ENCODE measurements at regions not wholly inside any gene's neighbourhood (a gene's known extent, or its start where the extent isn't known, plus 50 kb on each side); places are given as distances from the start of the nearest gene placed in this dataset.
A peak's percentile ranks its signal among the peaks of the same experiment; 100 is the strongest.

DNA sequence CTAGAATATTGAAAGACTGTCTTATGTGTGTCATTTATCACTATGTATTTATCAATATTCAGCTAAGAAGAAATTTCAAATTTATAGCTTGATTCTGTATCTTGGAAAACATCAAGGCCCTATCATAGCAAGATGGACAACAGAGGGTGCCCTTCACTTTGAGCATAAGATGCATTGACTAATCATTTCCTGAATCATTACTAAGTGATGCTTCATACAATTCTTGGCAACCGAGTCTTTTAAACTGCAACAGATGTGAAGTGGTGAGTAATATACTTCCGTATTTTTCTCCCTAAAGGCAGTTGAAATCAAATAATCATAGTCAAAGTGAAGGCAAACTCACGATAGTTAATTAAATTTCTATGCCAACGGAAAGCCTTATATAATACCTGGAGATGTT is 318.6 kb upstream of the RGMB start:
- DNase-seq (ENCODE audit: low spot score), result peak; percentile 64
- ChIA-PET POLR2A (ENCODE audit: low non-redundant PET) (no interaction called here), CTCF (no interaction called here)
- H3K4me1 ChIP-seq (ENCODE audit: insufficient read depth, low read length, poor library complexity, severe bottlenecking), result no peaks in the 10 kb centered on the region
- no peak overlapping the region for H3K27ac ChIP-seq (ENCODE audit: low read depth, low read length, poor library complexity, severe bottlenecking)
- H3K36me3 ChIP-seq (ENCODE audit: insufficient read depth, low read length, poor library complexity, severe bottlenecking), result no peaks in the 10 kb centered on the region
- no peak overlapping the region for H3K4me3 ChIP-seq (ENCODE audit: low read depth, low read length, poor library complexity, severe bottlenecking)
- TF ChIP-seq, protein P1, sequence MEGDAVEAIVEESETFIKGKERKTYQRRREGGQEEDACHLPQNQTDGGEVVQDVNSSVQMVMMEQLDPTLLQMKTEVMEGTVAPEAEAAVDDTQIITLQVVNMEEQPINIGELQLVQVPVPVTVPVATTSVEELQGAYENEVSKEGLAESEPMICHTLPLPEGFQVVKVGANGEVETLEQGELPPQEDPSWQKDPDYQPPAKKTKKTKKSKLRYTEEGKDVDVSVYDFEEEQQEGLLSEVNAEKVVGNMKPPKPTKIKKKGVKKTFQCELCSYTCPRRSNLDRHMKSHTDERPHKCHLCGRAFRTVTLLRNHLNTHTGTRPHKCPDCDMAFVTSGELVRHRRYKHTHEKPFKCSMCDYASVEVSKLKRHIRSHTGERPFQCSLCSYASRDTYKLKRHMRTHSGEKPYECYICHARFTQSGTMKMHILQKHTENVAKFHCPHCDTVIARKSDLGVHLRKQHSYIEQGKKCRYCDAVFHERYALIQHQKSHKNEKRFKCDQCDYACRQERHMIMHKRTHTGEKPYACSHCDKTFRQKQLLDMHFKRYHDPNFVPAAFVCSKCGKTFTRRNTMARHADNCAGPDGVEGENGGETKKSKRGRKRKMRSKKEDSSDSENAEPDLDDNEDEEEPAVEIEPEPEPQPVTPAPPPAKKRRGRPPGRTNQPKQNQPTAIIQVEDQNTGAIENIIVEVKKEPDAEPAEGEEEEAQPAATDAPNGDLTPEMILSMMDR (conservative IDR thresholded peaks at IDR 0.05; ENCODE audit: low read depth, low read length), result no peak; the same call in 1 of the 2 replicates
- TF ChIP-seq EZH2 (IDR thresholded peaks at IDR 0.05; ENCODE audit: borderline replicate concordance, low read depth, low read length, poor library complexity, severe bottlenecking), result no peak
- H3K9me3 ChIP-seq (ENCODE audit: low read depth, low read length, poor library complexity, severe bottlenecking), result no peaks in the 10 kb centered on the region
- intact Hi-C loops (cut with micrococcal nuclease; ENCODE audit: unreplicated experiment), result loop anchor here (5.0 kb wide), 1 partner anchor 317 kb away; the partner anchor contains the start of gene RGMB
- H3K27me3 ChIP-seq (replicated peaks; ENCODE audit: insufficient read depth, low read depth, low read length, poor library complexity), result no peaks in the 10 kb centered on the region
- BruUV-seq (replicated peaks), result no TSS peak

DNA sequence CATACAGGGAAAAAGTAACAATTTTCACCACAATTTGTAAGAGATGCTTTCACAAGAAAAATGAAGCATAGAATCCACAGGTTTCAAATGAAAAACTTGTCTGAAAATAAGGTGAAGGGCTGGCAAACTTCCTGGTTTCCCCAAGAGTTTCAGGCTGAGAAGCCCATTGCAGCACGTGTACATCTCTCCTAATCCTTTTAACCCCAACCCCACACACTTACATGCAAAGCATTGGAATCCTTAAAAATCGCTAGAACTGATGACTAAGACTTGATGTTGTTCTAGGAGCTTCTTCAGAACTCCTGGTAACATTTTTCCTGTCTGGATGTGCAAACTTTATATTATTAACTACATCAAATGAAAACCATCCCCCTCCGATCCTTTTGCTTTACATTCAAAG is 317.8 kb upstream of the RGMB start:
- CTCF ChIA-PET, result no interaction called here
- Histone ChIP-seq H3K27ac (ENCODE audit: low read depth, low read length, poor library complexity, severe bottlenecking) (no peak overlapping the region), H3K9me3 (ENCODE audit: low read depth, low read length, poor library complexity, severe bottlenecking) (no peaks in the 10 kb centered on the region), H3K4me1 (ENCODE audit: insufficient read depth, low read length, poor library complexity, severe bottlenecking) (no peaks in the 10 kb centered on the region), H3K27me3 (replicated peaks; ENCODE audit: insufficient read depth, low read depth, low read length, poor library complexity) (no peaks in the 10 kb centered on the region), H3K4me3 (ENCODE audit: low read depth, low read length, poor library complexity, severe bottlenecking) (no peak overlapping the region), H3K36me3 (ENCODE audit: insufficient read depth, low read length, poor library complexity, severe bottlenecking) (no peaks in the 10 kb centered on the region)
- POLR2A ChIA-PET (ENCODE audit: low non-redundant PET), result no interaction called here
- peak; percentile 7 for DNase-seq (ENCODE audit: low spot score)
- TF ChIP-seq, protein P1 (conservative IDR thresholded peaks at IDR 0.05; ENCODE audit: low read depth, low read length), result no peak
- TF ChIP-seq EZH2 (IDR thresholded peaks at IDR 0.05; ENCODE audit: borderline replicate concordance, low read depth, low read length, poor library complexity, severe bottlenecking), result no peak
- BruUV-seq (replicated peaks), result no TSS peak
- intact Hi-C loops (cut with micrococcal nuclease; ENCODE audit: unreplicated experiment), result loop anchor here (5.0 kb wide), 1 partner anchor 317 kb away; the partner anchor contains the start of gene RGMB

DNA sequence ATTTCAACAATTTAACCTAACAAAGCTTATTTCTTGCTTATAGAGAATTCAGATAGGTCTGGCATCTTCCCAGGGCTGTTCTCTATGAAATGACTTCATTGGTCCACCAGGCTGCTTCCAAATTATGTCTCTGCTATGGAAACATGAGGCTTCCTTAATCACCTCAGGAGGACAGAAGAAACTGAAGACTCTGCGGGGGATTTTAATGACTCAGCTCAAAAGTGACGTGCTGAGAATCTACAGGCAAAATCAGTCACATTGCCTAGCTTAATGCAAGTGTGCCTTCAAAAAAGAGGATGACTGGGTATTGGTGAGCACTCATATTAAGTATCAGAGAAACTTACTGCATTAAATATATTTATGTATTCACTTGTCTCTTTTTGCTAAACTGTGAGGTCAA is 315.5 kb upstream of the RGMB start:
- intact Hi-C loops (cut with micrococcal nuclease; ENCODE audit: unreplicated experiment), result loop anchor here (5.0 kb wide), 1 partner anchor 314 kb away; the partner anchor contains the start of gene RGMB
- Histone ChIP-seq H3K27me3 (replicated peaks; ENCODE audit: insufficient read depth, low read depth, low read length, poor library complexity) (no peaks in the 10 kb centered on the region), H3K36me3 (ENCODE audit: insufficient read depth, low read length, poor library complexity, severe bottlenecking) (no peaks in the 10 kb centered on the region), H3K27ac (ENCODE audit: low read depth, low read length, poor library complexity, severe bottlenecking) (no peak overlapping the region), H3K4me1 (ENCODE audit: insufficient read depth, low read length, poor library complexity, severe bottlenecking) (no peaks in the 10 kb centered on the region), H3K9me3 (ENCODE audit: low read depth, low read length, poor library complexity, severe bottlenecking) (no peaks in the 10 kb centered on the region), H3K4me3 (ENCODE audit: low read depth, low read length, poor library complexity, severe bottlenecking) (no peak overlapping the region)
- no TSS peak for BruUV-seq (replicated peaks)
- ChIA-PET POLR2A (ENCODE audit: low non-redundant PET) (no interaction called here), CTCF (no interaction called here)
- TF ChIP-seq, protein P1 (conservative IDR thresholded peaks at IDR 0.05; ENCODE audit: low read depth, low read length), result no peak
- TF ChIP-seq EZH2 (IDR thresholded peaks at IDR 0.05; ENCODE audit: borderline replicate concordance, low read depth, low read length, poor library complexity, severe bottlenecking), result no peak
- peak; percentile 60 for DNase-seq (ENCODE audit: low spot score)
